Skeletal muscle tissue (tissue), 3 donors: ENCODE measurements at regions not wholly inside any gene's neighbourhood (a gene's known extent, or its start where the extent isn't known, plus 50 kb on each side); places are given as distances from the start of the nearest gene placed in this dataset.

ENCODE experiments used
- H3K27ac ChIP-seq: one replicate; pipeline ENCODE4 v1.7.0; 2013; ENCODE audit warnings: mild to moderate bottlenecking, low read depth, low read length, inconsistent platforms
- H3K27me3 ChIP-seq, 3 donors: one replicate each; pipeline ENCODE4 v1.7.0; 2013; ENCODE audit warnings: low read length in 3 of 3; ENCODE audit not compliant: control insufficient read depth in 3 of 3, insufficient read depth in 3 of 3
- H3K36me3 ChIP-seq, 3 donors: one replicate each; pipeline ENCODE4 v1.7.0; 2013; ENCODE audit warnings: low read length in 3 of 3; ENCODE audit not compliant: control insufficient read depth in 3 of 3, insufficient read depth in 3 of 3
- H3K4me1 ChIP-seq, 3 donors: one replicate each; pipeline ENCODE4 v1.7.0; 2013; ENCODE audit warnings: low read length in 3 of 3, mild to moderate bottlenecking in 3 of 3; ENCODE audit not compliant: control insufficient read depth in 3 of 3, insufficient read depth in 3 of 3
- H3K4me3 ChIP-seq, 3 donors: one replicate each; pipeline ENCODE4 v1.7.0; 2013; ENCODE audit warnings: low read length in 3 of 3
- H3K9ac ChIP-seq, 3 donors: one replicate each; pipeline ENCODE4 v1.7.0; 2013; ENCODE audit warnings: low read length in 3 of 3, mild to moderate bottlenecking in 3 of 3, moderate library complexity in 2 of 3, low read depth in 1 of 3
- H3K9me3 ChIP-seq, 3 donors: one replicate each; pipeline ENCODE4 v1.7.0; 2013; ENCODE audit warnings: low read length in 3 of 3; ENCODE audit not compliant: control insufficient read depth in 3 of 3
- donor health status: Osteomylitis.

DNA sequence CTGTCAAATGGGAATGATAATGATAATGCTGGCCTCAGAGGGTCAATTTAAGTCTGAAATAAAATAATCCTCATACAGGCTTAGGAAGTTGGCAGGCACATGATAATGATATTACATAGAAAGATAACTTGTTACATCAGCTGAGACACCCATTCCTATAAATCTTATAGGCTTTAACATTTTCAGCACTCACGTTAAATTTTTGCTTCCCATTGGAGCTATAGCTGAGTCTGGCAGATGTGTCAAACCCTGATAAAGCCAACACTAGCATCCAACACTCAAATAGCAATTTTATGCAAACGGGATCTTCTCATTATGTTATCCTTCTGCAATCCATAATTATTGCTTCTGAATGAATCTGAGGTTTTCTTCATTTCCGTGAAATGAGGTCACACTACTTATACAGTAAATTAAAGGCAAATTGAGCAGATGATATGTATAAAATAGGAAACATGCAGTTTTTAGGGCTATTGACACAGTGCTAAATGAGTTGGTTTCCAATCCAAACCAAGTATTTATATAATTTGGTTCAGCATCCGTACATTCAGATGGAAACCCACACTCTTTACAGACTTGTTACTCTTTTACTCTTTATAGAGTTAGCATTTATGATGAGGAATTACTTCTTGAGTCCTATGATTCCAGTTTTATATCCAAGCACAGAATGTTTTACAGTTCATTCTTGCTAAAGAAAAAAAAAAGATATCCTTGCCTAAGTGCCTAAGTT lies 481.6 kb downstream of the BTBD3 start:
- H3K27ac ChIP-seq, result no peak overlapping the region
- H3K9me3 ChIP-seq, result no peaks in the 10 kb centered on the region
- no peaks in the 10 kb centered on the region for H3K27me3 ChIP-seq
- no peak overlapping the region for H3K9ac ChIP-seq
- no peak overlapping the region for H3K4me3 ChIP-seq
- H3K36me3 ChIP-seq, result no peaks in the 10 kb centered on the region
- H3K4me1 ChIP-seq, result no peaks in the 10 kb centered on the region

DNA sequence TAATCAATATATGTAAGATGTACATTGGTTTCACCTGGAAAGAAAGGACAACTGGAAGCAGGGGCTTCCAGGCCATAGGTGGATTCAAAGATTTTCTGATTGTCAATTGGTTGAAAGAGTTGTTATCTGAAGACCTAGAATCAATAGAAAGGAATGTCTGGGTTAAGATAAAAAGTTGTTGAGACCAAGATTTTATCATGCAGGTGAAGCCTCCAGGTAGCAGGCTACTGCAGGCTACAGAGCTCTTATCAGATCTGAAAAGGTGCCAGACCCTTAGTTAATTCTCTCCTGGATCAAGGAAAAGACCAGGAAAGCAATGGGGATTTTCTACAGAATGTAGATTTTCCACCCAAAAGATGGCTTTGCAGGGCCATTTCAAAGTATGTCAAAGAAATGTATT lies 487.2 kb downstream of the BTBD3 start:
- H3K9me3 ChIP-seq, result peaks cover 0 to 20% (median 10%) of the 10 kb centered on the region in 3 donors
- no peaks in the 10 kb centered on the region for H3K27me3 ChIP-seq
- no peaks in the 10 kb centered on the region for H3K36me3 ChIP-seq
- H3K4me3 ChIP-seq, result no peak overlapping the region
- H3K27ac ChIP-seq, result no peak overlapping the region
- no peaks in the 10 kb centered on the region for H3K4me1 ChIP-seq
- no peak overlapping the region for H3K9ac ChIP-seq

DNA sequence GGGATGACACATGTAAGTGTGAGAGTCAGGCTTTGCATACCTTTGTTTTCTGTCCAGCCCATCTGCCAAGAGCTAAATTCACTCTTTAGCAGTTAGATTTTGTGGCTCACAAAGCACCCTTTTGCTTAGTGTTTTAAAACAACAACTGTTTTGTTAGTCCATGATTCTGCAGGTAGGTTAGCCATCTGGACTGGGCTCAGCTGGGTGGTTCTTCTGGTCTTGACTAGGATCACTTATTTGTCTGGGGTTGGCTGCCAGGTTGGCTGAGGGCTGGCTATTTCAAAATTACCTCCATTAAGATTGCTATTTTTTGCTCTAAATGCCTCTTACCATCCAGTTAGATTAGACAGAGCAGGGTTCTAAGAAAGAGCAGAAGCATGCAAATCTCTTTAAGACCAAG lies 489.3 kb downstream of the BTBD3 start:
- no peak overlapping the region for H3K27ac ChIP-seq
- no peaks in the 10 kb centered on the region for H3K27me3 ChIP-seq
- H3K4me1 ChIP-seq, result no peaks in the 10 kb centered on the region
- no peak overlapping the region for H3K9ac ChIP-seq
- H3K4me3 ChIP-seq, result no peak overlapping the region
- peaks cover 0 to 20% (median 10%) of the 10 kb centered on the region in 3 donors for H3K9me3 ChIP-seq
- H3K36me3 ChIP-seq, result no peaks in the 10 kb centered on the region

DNA sequence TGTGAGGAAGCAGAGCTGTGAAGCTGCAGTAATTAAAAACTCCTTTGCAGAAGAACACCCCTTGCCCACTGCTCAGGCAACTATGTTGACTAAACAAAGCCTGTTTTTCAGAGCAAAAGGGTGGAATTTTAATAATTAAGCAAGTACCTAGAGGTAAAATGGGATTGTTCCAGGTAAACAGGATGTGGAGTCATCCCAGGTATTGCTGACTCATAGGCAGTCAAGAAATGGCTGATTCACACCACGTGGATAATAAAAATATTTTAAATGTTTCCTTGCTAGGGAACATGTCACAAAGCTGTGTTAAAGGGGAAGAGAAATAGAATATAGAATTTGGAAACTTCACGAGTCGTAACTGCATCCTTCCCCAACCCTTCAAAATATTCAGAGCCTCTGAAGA lies 491.8 kb downstream of the BTBD3 start:
- H3K4me3 ChIP-seq, result no peak overlapping the region
- H3K9ac ChIP-seq, result no peak overlapping the region
- H3K36me3 ChIP-seq, result no peaks in the 10 kb centered on the region
- H3K9me3 ChIP-seq, result peaks cover 0 to 20% (median 10%) of the 10 kb centered on the region in 3 donors
- no peak overlapping the region for H3K27ac ChIP-seq
- no peaks in the 10 kb centered on the region for H3K27me3 ChIP-seq
- no peaks in the 10 kb centered on the region for H3K4me1 ChIP-seq

DNA sequence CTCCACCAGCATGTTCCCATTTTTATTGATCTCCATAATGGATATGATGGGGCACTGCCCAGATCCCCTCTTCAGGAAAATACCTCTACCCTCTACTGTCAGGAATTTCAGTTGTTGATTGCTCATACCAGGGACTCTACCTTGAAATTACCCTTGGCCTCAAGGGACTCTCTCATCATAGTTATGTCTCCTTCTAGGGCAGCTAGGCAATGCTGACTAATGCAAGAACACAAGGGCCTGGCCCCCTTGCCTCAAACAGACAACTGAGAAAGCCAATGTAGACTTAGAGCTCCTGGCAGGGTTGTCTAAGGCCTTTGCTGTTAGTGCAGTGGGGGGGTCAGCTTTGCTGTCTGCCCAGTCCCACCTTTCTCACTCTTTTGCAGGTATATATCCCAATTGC lies 493.1 kb downstream of the BTBD3 start:
- H3K27ac ChIP-seq, result no peak overlapping the region
- H3K9ac ChIP-seq, result no peak overlapping the region
- no peaks in the 10 kb centered on the region for H3K36me3 ChIP-seq
- H3K9me3 ChIP-seq, result peaks cover 0 to 20% (median 10%) of the 10 kb centered on the region in 3 donors
- H3K27me3 ChIP-seq, result no peaks in the 10 kb centered on the region
- H3K4me1 ChIP-seq, result no peaks in the 10 kb centered on the region
- no peak overlapping the region for H3K4me3 ChIP-seq

DNA sequence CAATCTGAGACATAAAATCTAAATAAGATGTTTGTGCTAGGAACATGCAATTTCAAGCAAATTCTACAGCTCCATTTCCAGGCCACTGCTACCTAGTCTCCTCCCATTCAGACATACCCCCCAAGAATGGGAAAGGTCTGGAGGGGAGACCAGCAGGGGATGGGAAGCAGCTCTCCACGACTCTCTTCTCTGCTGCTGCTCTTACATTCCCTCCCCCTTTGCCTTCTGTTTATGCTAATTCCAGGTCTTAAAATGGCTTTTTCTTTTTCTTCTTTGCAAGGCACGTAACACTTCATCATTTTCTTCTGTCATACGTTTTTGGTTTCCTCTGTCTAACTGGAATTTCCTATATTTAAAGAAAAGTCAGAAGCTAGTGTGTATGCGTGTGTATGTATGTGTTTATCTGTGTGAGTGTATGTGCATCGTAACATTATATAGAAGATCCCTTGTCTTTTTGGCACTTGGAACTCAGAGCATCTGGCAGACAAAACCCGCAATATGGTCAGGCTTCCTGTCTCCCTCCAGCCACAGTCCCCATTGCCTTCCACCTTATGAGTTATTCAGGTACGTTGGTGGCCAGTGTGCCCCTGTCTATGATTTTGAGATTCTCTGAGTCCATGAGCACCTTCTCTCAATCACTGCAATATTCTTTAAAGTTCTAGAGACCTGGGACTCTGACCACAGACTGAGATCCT lies 493.7 kb downstream of the BTBD3 start:
- Histone ChIP-seq H3K4me3 (no peak overlapping the region), H3K27me3 (no peaks in the 10 kb centered on the region), H3K4me1 (no peaks in the 10 kb centered on the region), H3K27ac (no peak overlapping the region), H3K9me3 (peaks cover 0 to 17% (median 10%) of the 10 kb centered on the region in 3 donors), H3K36me3 (no peaks in the 10 kb centered on the region), H3K9ac (no peak overlapping the region)

DNA sequence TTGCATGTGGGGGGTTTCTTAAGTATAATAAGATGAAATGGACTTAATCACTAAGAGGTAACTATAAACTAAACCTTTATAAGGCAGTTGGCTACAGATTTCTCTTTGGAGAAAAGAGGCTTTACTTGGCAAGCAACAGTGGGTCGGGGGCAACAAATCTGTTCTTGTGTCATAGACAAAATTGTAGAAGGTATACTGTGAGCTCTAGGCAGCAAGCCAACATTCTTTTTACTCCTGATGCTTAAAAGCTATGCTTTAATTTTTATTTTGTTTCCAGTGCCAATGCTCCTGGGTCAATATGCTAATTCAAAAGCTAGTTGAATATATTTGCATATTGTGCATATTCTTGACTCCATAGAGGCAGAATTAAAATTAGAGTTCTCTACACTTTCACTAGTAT lies 495.4 kb downstream of the BTBD3 start:
- Histone ChIP-seq H3K27ac (no peak overlapping the region), H3K9me3 (peaks cover 0 to 4% (median 4%) of the 10 kb centered on the region in 3 donors), H3K4me1 (no peaks in the 10 kb centered on the region), H3K36me3 (no peaks in the 10 kb centered on the region), H3K27me3 (no peaks in the 10 kb centered on the region), H3K9ac (no peak overlapping the region), H3K4me3 (no peak overlapping the region)

DNA sequence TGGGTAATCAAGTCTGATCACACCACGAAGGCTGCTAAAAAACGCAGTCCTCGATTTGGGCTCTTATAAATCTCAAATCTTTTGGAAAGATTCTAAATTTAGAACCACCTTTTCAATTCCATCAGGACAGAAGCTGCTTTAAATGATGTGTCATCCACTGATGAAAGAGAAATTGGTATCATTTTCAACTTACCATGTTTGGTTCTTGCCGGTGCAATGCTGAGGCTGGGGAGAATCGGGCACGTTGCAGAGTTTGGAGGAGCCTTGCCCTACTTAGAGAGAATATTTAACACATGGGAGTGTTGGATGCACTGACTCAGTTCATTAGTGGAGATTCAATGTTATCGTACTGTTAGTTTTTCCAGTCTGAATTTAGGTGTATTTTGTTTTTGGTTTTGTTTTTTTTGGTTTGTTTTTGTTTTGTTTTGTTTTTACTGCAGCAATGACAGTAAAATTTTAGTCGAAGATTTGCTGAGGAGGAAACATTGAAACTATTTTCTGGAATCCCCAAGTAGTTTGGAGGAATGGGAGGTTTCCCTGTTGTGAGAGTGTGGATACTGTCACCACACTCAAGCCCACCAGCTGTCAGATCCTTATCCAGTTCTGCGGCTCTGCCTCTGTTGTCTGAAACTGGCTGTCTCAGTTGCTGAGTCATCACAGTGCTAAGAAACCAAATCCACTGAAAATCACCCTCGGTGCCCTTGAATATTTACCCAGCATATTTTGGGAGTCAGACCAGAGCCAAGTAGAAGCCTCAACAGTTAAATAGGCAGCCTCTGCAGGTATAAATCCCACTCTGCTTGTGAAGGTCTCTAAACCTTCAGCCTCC lies 497.0 kb downstream of the BTBD3 start:
- H3K4me1 ChIP-seq, result no peaks in the 10 kb centered on the region
- peaks cover 0 to 2% (median 0%) of the 10 kb centered on the region in 3 donors for H3K9me3 ChIP-seq
- no peak overlapping the region for H3K4me3 ChIP-seq
- H3K36me3 ChIP-seq, result no peaks in the 10 kb centered on the region
- no peak overlapping the region for H3K9ac ChIP-seq
- H3K27me3 ChIP-seq, result no peaks in the 10 kb centered on the region
- H3K27ac ChIP-seq, result no peak overlapping the region

DNA sequence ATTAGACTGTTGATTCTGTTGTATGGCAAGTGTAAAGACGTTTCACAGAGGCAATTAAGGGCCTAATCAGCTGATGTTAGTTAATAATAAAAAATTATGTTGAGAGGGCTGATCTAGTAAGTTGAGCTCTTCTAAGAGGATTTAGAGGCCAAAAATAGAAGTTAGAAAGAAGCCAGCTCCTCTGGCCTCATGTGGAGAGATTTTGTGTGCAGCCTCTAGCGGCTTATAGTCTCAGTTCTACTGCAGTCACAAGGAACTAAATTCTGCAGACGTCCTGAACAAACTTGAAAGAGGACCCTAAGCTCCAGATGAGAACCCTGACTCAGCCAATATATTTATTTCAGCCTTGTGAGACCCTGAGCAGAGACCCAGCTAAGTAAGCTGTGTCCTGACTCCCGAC lies 498.6 kb downstream of the BTBD3 start:
- H3K27me3 ChIP-seq, result no peaks in the 10 kb centered on the region
- H3K4me3 ChIP-seq, result no peak overlapping the region
- no peak overlapping the region for H3K27ac ChIP-seq
- H3K9ac ChIP-seq, result no peak overlapping the region
- H3K4me1 ChIP-seq, result no peaks in the 10 kb centered on the region
- no peaks in the 10 kb centered on the region for H3K36me3 ChIP-seq
- H3K9me3 ChIP-seq, result no peaks in the 10 kb centered on the region

DNA sequence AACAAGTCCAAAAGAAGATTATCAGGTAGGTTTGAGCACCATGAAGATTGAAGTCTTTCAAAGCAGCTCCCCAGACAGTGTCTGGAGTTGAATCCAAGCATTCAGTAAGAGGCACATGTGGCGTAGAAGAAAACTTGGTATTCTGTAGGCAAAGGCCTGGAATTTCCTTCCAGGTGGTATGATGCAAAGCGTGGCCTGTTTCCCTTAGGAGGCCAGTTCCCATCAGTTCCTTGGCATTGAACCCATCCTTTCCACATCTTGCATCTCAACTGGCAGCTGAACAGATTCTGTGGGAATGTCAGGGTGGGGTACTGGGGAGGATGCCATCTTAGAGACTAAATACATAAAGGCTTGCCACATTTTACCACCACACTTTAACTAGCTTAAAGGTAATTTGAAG lies 516.0 kb downstream of the BTBD3 start:
- no peak overlapping the region for H3K9ac ChIP-seq
- H3K4me3 ChIP-seq, result no peak overlapping the region
- H3K27me3 ChIP-seq, result no peaks in the 10 kb centered on the region
- no peak overlapping the region for H3K27ac ChIP-seq
- H3K4me1 ChIP-seq, result no peaks in the 10 kb centered on the region
- H3K9me3 ChIP-seq, result no peaks in the 10 kb centered on the region
- H3K36me3 ChIP-seq, result no peaks in the 10 kb centered on the region
